PC-9 (cell line): ENCODE measurements at regions not wholly inside any gene's neighbourhood (a gene's known extent, or its start where the extent isn't known, plus 50 kb on each side); places are given as distances from the start of the nearest gene placed in this dataset.

Source experiments
- CTCF ChIP-seq: fragments of 200-600 bp; sonication (generic); conservative IDR thresholded peaks from 2 replicates; pipeline ENCODE4 v1.6.1; 2017; ENCODE audit warnings: mixed run types, antibody characterized with exemption, mild to moderate bottlenecking, moderate library complexity
- EZH2 ChIP-seq: fragments of 200-600 bp; sonication (generic); IDR thresholded peaks from 2 replicates; pipeline ENCODE4 v1.8.0; 2017; ENCODE audit warnings: antibody characterized with exemption, low read depth

- TF ChIP-seq EZH2 (no peak), CTCF (no peak)
These were observed 79.9 kb upstream of the PCDH18 start for GRCh38 chr4:137611998-137612700.
